GM19463 (cell line): ENCODE measurements at regions not wholly inside any gene's neighbourhood (a gene's known extent, or its start where the extent isn't known, plus 50 kb on each side); places are given as distances from the start of the nearest gene placed in this dataset.
A peak's percentile ranks its signal among the peaks of the same experiment; 100 is the strongest.

ENCODE experiments used
- ATAC-seq: cut with Tn5 transposase; IDR thresholded peaks from one replicate; pipeline ENCODE4 v1.9.1; 2021; ENCODE audit warnings: mild to moderate bottlenecking, moderate library complexity; ENCODE audit not compliant: unreplicated experiment

GRCh38 chr1:163257763-163258162, 55.0 kb upstream of the RGS5 start:
- no peak for ATAC-seq

- no peak for ATAC-seq
Observed at GRCh38 chr1:163258181-163258580, 55.5 kb upstream of the RGS5 start.

GRCh38 chr1:163263818-163264655, 57.7 kb upstream of the NUF2 start:
- peak; percentile 86 for ATAC-seq

DNA sequence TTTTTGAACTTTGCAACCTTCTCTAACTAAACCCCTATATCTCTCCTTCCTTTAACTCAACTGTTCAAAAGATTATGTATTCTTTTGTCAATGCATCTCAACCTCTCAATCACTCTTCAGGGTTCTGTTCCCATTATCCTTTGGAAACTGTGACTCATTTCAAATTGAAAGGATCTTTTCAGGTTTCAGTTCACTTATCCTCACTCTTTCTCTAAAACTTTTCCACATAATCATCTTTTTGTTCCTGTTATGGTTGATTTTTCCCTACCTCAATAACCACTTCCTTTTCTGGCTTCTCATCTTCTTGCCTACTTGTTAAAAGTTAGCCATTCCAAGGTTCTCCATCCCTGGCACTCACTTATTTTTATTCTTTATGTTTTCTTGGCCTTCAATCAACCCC, 56.2 kb upstream of the NUF2 start:
- ATAC-seq, result no peak

GRCh38 chr1:163267962-163268361, 53.8 kb upstream of the NUF2 start:
- ATAC-seq, result no peak

DNA sequence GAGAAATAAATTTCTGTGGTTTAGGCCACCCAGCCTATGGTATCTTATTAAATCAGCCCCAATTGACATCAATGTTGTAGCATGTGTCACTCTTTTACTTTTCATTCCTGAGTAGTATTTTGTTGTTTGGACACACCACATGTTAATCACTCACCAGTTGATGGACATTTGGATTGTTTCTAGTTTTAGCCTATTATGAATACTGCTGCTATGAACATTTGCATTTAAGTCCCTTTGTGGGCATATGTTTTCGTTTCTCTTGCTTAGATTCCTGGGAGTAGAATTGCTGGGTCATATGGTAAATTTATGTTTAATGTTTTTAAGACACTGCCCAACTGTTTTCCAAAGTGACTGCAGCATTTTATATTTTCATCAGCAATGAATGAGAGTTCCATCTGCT, 50.2 kb upstream of the NUF2 start:
- no peak for ATAC-seq
